Stimulated activated CD8-positive, alpha-beta memory T cell treated with anti-CD3 and anti-CD28 coated beads, Interleukin-2, amount 100 ng/mL, for 1 hour (primary cell): ENCODE measurements at regions not wholly inside any gene's neighbourhood (a gene's known extent, or its start where the extent isn't known, plus 50 kb on each side); places are given as distances from the start of the nearest gene placed in this dataset.

ENCODE experiments used
- DNase-seq, 2 donors: peaks; one replicate each; pipeline ENCODE4 v3.0.0-alpha.2; 2020; ENCODE audit warnings: low read depth in 2 of 2

DNA sequence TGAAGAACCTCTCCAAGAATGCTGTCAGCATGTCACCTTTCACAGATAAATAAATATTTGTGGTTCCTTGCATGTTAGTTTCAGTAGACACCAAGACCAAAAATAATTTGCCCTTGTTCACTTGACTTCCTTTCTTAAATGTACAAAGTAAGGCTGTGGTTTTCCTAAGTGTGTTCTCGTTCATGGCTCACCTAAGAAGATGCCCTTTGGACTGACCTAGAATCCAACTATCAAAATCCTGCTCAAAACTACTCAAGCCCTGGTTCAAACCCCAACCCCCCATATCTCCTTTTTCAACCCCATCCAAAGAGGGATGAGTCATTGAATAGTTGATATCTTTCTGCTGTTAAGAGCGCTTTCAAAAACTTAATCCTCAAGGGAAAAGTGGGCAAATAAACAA is 247.8 kb upstream of the ZNF507 start:
- DNase-seq: no peak

DNA sequence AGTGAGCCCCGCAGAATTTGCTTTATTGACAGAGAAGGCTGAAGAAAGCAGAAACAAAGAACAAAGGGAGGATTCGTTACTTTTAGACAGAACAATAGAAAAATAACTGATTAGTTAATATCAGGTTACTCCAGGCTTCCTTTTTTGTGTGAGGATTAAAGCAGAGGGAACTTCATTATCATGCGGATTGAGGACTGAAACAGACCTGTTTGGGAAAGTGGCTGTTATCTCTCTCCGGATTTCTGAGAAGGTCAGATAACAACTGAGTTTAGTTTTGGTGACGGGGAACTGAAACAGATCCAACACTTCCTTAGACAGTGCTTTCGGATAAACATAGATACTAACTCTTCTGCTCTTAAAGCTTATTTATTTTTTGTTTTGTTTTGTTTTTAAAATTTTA is 246.4 kb upstream of the ZNF507 start:
- DNase-seq: no peak

DNA sequence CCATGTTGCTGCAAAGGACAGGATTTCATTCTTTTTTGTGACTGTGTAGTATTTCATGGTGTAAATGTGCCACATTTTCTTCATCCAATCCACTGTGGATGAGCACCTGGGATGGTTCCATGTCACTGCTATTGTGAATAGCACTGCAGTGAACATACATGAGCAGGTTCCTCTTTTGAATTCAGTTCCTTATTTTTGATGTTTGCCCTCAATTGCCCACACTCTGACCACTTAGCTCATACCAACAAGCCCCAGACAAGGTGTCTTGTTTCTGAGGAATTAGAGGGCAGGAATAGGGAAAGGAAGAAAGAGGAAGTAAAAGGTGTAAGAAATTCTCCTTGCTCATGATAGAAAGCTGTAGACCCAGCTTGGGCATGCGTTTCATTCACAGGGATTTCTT is 244.2 kb upstream of the ZNF507 start:
- no peak for DNase-seq

DNA sequence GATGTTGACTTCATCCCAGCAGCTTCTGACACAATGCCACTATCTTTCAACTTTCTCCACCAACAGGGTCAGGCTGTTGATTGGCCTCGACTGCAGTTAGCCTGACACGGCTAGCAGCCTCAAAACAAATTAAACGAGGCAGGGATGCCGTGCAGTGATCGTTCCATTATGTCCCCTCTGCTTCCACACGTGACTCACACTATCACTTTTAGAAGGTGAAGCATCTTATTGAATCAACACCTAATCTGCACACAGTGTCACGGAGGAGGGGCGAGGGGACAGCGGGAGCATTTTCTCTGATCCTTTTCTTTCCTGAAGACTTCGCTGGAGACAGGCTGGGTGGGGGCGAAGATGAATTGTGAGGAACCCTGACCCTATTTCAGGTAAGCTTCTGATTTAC is 241.9 kb upstream of the ZNF507 start:
- DNase-seq: no peak

DNA sequence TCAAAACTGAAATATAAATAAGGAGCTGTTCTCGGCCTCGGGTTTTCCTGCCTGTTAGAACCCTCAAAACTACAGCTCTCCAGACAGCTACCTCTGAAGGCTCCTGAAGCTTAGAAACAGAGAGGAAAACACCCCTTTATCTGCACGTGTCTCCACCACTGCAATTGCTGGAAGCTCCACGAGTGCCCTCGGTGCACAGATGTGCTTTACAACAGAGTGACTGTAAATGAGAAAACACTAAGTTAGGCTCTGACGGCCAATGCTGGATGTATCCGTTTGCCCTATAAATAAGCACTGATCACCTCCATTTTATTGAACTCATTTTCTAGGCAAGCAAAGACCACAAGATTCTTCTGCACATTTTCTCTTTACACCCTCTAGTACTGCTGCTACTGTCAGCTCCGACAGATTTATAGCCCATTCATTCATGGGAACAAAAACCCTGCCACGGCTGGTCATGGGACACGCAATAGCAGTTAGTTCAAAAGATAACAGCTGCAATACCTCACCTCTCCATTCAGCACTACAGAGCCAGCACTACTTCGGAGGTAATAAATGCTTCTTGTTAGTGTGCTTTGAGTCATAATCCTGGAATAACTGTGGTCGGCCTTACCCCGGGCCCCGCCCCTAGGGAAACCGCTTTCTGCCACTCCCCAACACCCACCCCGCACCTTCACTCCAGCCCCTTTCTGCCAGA is 241.1 kb upstream of the ZNF507 start:
- DNase-seq: no peak

DNA sequence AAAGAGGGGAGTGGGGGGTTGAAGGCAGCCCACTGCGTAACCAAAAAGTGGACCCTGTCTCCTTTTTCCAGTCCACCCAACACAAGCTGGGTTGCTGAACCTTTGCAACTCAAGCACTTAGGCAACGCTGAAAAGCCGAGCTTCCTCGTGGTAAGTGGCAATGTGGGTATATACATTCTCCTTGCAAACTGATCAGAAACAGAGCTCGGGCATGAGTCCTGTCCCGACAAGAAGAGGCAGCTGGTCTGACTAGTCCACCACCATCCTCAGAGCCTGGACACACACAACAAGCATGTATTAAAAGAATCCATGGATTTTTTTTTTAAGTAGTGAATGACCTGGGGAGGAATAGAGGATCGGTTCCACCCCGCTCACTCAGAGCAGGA is 240.6 kb upstream of the ZNF507 start:
- DNase-seq: no peak

DNA sequence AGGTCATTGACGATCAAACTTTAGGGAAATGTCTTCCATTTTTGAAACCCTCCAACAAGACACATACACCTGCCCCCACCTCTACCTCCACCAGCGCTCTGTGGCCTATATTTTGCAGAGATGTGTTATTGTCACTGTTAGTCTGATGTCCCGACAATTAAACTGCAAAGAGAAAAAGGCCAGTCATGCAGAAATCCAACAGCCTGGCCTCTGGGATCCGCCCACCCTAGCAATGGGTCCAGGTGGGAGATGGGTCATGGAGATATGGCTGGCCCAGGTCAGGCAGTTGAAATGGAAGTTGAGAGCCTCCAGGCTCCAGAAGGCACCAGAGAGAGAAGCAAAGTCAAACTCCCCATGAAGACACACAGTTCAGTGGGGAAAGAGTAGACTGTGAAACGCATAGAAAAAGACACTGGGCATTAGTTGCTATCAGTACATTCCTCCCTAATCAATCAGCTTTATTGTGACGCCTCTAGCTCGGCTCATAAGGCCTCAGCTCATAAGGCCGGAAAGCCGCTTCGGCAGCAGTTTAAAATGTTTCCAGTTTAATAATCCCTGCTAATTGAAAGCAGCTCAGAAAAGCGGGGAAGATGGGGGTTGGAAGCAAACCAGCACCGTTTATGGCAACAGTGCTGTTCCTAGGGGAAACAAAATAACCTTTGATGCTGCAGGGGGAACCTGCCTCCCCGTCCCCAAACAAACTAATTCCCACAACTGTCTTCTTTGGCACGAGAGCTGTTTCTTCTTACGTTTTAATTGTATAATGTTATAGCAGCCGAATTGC is 239.7 kb upstream of the ZNF507 start:
- DNase-seq: no peak

DNA sequence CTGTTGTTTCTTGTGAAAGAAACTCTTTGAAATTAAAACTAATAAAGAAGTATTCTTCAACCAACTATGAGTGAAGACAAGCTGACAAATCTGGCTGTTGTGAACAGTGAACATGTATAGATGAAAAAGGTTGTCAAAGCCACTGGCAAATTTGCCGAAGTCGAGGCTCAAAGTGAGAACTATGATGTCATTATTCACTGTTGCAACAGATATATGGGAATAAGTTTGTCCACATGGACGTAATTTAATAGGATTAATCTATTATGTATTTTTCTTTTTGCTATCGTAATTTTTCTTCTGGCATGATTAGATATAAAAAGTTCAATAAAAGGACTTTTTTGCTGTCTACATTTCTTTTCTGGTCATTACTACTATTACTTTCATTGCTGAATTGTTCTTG is 223.2 kb upstream of the ZNF507 start:
- DNase-seq: no peak

DNA sequence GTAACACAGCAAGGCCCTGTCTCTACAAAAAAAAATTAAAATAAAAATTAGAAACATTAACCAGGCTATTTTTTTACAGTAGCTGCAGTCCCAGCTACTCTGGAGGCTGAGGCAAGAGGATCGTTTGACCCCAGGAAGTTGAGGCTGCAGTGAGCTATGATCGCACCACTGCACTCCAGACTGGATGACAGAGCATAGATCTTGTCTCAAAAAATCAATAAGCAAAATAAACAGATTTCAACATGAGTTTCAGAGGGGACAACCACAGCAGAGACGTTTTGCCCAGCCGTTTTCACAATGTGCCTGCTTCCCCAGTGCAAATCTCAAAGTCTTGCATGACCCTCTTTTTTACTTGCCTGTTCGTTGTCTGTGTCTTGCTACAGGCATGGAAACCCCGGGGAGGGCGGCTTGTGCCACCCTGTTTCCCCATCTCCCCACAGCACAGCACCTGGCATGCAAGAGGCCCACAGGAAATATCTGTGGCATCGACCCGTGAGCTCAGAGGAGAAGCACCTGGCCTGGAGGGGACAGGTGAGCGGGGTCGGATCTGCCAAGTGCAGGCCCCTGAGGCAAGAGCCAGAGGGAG is 222.0 kb upstream of the ZNF507 start:
- DNase-seq: no peak

DNA sequence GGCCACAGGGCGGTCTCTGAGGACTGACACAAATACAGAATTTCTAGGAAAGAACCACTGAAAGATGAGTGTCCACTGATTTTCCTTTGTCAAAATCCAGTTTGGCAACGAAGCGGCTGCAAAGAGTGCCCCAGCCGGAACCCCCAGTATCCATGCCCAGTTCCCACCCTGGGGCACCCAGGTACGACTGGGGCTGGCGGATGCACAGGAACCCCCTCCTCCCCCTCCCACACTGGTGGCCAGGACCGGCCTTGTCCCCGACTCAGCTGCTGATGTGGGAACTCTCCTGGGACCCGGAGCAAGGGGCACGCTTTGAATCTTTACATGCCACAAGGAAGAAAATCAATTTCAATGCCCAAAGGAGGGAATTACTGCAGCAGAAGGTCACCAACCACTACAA is 220.8 kb upstream of the ZNF507 start:
- DNase-seq: no peak

DNA sequence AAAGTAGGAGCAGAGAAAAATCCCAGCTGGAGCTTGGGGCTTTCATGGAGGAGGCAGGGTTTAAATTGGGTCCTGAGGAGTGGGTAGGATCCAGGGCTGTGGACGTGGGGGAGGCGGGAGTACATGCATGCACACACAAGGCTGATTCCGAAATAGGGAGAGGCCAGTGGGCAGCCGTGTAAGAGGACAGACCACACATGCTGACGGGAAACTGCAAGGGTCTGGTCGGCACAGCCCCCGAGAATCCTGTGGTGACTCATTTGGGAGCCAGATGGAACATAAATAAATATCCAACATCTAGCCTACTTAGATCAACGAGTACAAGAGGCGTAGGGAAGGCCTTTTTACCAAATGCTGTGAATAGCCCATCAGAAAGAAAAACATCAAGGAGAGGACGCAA is 216.3 kb upstream of the ZNF507 start:
- DNase-seq: no peak

DNA sequence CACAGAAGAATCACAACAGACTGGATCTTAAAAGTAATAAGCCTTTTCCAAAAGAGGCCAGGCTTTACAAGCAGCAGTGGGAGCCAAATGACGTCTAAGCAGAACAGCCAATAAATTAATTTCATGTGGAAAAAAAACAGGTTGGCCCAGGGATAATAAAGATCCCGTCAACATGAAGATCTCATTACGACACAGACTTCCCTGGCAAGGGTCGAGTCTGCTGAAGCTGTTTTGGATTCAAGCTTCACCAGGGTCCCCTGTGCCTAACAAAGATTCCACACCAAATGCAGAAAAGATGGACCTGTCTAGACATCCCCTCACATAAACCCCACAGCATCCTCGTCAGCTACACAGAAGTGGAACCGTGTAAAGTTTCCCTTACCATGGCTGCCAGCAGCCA is 215.1 kb upstream of the ZNF507 start:
- DNase-seq: no peak

DNA sequence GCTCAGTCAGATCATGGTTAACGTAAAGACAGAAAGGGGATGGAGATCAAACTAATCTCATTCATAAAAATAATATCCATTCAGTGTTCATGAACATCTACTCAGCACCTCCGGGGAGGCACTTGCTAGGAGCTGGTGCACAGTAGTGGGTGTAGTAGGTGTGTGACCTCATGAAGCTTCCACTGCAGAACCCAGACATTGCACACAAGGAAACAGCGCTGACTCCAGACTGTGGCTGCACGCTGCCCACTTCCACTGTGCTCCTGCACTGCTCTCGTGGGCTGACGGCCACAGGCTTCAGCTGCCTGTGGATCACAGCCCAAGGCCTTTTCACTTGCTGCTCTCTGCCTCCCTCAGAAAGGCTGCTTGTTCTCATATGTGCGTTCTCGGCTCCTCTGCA is 214.4 kb upstream of the ZNF507 start:
- no peak for DNase-seq

DNA sequence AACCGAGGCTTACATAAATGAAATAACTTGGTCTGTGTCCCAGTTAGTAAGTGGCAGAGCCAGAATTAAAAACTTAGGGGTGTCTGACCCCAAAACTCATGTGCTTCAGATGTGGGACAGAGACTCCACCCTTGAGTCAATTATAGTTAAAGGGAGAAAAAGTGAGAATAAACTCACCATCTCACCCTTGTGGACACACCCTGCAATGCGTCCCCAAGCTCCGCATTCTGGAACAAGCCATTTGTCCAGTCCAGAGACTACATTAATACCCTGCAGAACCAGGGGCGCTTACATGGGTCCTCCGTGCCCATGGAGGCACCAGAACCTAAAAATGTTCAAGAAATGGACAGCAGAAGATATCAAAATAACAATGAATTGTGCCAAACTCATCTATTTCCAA is 207.0 kb upstream of the ZNF507 start:
- DNase-seq: no peak

DNA sequence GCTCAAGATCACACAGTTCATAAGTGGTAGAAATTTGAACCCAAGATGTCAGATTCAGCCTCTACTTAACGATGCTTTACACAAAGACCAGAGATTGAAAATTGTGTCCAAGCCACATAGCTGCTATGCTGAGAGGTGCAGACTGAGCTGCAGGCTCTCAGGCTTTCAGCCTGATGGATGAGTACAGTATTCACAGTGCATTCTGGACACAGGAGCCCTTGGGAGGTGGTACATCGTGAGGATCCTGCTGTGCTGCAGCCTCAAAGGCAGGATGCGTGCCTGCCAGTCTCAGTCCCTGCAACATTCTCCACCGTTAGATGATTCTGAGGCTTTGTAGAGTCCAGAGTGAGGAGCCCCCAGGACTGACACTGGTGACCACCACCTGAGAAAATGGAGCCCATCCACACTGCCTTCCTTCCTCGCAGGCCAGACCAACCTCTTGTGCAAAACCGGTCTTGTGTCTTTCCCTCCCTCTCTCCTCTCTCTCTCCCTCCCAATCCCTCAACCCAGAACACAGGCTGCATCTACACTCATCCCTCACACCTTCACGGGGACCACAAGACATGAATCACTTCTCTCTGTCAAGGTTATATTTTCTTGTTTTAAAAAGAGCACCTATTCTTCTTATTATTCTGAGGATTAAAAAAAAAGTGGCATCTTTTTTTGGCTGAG is 203.4 kb upstream of the ZNF507 start:
- DNase-seq: no peak

DNA sequence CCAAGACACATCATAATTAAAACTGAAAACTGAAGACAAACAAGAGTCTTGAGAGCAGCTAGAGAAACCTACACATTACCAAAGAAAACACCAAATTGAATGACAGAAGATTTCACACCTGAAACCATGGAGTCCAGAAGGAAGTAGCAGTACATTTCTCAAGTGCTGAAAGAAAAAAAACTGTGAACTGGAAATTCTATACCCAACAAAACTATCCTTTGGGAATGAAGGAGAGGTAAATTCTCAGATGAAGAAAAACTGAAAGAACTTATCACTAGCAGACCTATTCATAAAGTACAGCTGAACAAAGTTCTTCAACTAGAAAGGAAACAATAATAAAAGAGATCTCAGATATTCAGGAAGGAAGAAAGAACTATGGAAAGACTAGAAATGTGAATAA is 198.7 kb upstream of the ZNF507 start:
- DNase-seq: no peak

DNA sequence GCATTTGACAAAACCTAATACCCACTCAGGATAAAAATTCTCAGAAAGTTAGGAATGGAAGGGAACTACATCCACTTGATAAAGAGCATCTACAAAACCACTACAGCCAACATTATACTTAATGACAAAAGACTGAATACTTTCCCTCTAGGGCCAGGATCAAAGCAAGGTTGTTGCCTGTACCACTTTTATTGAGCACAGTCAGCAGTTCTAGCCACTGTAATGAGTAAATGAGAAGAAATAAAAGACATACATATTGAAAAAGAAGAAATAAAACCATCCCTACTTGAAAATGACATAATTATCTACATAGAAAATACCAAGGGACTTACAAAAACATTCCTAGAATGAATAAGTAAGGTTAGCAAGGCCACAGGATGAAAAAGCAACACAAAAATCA is 194.8 kb upstream of the ZNF507 start:
- no peak for DNase-seq

DNA sequence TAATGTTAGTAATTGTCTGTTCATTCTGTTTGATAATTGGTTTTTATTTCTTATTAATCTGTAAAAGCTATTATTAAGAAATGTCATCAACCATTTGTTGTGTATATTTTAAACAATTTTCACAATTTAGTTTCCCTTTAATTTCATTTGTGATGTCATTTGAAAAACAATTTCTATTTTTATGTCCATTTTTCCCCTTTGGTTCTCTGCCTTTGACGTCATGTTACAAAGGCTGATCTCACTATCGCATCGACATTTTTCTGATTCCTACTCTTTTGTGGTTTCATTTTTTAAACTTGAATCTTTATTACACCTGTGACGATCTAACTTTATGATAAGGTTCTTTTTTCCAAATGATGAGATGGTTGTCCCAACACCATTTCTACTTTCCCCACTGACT is 191.0 kb upstream of the ZNF507 start:
- DNase-seq: no peak

DNA sequence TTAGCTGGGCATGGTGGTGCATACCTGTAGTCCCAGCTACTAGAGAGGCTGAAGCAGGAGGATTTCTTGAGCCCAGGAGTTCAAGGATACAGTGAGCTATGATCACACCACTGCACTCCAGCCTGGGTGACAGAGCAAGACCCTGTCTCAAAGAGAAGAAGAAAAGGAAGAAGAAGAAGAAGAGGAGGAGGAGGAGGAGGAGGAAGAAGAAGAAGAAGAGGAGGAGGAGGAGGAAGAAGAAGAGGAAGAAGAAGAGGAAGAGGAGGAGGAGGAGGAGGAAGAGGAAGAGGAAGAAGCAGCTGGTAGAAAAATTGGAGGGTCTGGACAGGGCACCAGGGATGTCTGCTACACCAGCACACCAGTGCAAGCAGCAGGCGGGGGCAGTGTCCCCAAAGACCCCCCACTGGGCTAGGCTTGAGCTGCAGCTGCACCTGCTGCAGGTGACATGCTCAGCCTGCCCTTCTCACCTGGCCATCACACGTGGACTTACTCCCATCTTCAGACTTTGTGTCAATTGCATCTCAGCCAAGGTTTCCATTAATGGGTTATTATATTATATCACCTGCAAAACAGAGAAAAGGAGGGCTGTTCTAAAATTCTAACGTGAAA is 180.9 kb upstream of the ZNF507 start:
- DNase-seq: no peak

DNA sequence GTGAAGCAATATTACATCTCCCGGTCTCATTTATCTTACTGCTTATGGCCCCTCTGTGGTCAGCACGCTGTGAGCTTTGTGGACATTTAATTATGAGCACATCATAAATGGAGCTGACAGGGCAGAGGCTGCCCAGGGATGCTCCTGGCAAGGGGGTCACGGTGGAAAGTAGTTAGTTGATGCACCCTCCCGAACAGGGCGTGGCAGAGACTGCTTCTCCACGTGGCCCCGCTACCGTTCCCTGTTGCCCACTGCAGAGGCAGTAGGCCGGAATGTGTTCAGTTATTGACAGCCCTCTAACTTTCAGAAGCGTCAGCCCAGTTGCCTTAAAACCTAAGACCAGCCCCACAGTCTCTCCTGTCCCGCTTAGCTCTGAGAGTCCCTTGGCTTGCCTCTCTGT is 180.3 kb upstream of the ZNF507 start:
- no peak for DNase-seq

DNA sequence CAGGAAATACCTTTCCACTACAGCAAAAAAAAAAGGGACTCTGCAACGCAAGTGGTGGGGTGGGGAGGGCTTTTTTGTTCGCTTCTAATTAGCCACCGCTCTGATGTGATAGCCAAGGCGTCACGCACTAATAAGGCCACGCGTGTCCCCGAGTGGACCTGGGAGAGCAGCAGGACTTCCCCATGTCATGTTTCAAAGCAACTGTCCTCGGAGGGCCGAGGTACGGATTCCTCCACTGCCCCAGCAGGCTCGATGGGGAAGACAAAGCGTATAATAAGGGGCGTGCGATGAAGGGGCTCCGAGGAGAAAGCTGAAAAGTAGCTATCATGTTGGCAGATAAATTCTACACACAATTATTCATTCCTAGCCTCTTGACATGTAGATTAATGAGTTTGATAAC is 179.7 kb upstream of the ZNF507 start:
- DNase-seq: no peak

DNA sequence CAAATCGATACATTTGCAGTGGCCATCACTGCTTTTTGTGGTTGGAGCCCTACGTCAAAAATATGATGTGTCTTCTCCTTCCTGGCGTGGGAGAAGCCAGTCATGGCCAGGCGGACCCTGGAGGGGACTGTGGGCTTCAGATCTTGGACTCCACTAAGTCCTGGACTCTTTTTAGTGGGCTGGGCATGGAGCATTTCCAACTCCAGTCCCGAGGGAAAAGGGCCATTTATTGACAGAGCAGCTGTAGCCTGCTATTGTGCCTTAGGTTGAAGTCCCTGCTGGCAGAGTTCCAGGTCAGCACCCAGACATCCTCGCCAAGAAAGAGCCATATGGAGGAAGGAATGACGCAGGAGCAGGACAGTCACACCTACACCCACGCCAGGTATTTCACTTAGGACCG is 179.2 kb upstream of the ZNF507 start:
- no peak for DNase-seq
